Gastroesophageal sphincter (tissue), 3 donors: ENCODE measurements at regions not wholly inside any gene's neighbourhood (a gene's known extent, or its start where the extent isn't known, plus 50 kb on each side); places are given as distances from the start of the nearest gene placed in this dataset.

Experiments used
- CTCF ChIP-seq, 4 experiments: fragments of 200-600 bp in 2 of 4; fragments of 450-650 bp in 2 of 4; sonication (generic) in 1 of 4; IDR thresholded peaks; one replicate each; pipeline ENCODE4 v1.5.1; 2017 to 2019; ENCODE audit warnings: antibody characterized with exemption in 4 of 4, mild to moderate bottlenecking in 2 of 4, moderate library complexity in 2 of 4
- POLR2A ChIP-seq, 2 donors: fragments of 450-650 bp; IDR thresholded peaks; one replicate each; pipeline ENCODE4 v1.6.1; 2017; ENCODE audit warnings: antibody characterized with exemption in 2 of 2, mild to moderate bottlenecking in 2 of 2, moderate library complexity in 1 of 2

GRCh38 chr10:35898716-35899440, 256.8 kb upstream of the FZD8 start:
- TF ChIP-seq CTCF (IDR thresholded peaks at IDR 0.05), result no peak
- no peak for TF ChIP-seq POLR2A (IDR thresholded peaks at IDR 0.05)
